ENCODE measurements at regions not wholly inside any gene's neighbourhood (a gene's known extent, or its start where the extent isn't known, plus 50 kb on each side); places are given as distances from the start of the nearest gene placed in this dataset.
A peak's percentile ranks its signal among the peaks of the same experiment; 100 is the strongest.
"Not testable (repeated sequence)": the region's sequence is repeated elsewhere in the genome, so short reads cannot be mapped to it uniquely, and the experiment has no call there.

DNA sequence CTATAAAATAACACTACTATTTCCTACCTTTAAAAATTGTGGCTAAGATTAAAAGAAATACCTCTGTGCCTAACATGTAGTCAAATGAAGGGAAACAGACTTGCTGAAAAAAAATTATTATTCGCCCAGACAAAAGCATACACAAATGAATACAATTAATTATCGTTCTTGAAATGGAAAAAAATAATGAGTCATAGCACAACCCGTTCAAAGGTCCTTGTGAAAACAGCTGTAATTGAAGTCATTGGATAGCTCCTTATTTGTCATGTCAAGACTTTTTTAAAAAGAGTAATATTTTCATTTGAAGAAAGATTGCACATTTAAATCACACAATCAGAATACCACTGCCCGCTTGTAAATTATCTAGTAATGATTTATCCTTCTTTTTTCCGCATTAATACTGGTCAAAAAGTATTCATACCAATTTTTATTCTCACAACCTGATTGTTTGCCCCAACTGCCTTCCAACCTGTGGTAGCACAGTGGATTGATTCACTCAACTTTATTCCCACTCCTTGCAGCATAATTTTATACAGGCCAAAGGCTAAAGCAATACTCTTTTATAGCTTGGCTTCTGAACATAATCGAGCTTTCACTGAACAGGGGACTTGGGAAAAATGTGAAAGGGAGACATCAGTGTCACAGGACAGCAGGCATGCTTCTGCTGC, 655.2 kb upstream of the MAP3K7 start:
- DNase-seq, result no peak

- DNase-seq, result no peak
Measured at GRCh38 chr6:91240878-91241603, 654.2 kb upstream of the MAP3K7 start.

GRCh38 chr6:91221072-91221720, 634.3 kb upstream of the MAP3K7 start:
- no peak for DNase-seq

DNA sequence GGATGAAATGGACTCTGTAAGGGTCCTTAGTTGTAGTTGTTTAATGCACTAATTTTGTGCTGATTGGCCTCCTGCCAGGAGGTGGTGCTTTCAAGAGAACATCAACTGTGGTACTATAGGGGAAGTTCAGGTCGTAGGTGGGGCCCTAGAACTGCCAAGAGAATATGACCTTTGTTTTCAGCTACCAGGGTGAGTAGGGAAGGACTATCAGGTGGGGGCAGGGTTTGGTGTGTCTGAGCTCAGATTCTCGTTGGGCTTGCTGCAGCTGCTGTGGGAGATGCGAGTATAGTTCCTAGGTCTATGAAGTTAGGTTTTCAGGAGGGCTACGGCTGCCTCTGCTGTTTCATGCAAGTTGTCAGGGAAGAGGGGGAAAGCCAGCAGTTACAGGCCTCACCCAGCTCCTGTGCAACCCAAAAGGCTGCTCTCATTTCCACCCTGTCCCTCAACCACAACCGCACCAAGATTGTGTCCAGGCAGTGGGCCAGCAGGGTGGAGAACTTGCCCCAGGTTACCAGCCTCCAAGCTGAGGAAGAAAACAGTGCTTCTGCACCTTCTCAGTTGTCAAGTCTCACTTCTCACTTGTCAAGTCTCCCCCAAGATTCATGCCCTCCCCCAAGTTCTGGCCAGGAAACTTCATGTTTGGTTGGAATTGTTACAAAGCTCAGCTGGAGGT, 626.5 kb upstream of the MAP3K7 start:
- no peak for DNase-seq

- no peak for DNase-seq
Measured at GRCh38 chr6:91198588-91199255, 611.9 kb upstream of the MAP3K7 start.

DNA sequence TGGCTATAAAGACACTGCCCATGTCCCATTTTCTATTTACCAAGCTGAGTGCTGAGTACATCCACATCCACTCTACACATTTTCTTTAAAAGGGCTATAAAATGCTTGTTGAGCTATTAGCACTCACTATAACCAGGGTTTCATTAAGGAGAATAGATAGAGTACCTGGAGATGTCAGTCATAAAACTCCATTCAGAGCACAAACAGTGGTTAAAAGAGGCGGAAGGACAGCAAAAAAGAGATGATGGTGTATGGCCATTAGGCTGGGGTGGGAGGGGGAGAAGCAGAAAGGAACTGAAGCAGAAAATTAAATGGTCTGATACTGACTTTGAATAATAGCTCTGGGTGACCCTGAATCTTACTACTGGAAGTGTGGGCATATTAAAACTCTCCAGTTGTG, 609.9 kb upstream of the MAP3K7 start:
- DNase-seq, result no peak

DNA sequence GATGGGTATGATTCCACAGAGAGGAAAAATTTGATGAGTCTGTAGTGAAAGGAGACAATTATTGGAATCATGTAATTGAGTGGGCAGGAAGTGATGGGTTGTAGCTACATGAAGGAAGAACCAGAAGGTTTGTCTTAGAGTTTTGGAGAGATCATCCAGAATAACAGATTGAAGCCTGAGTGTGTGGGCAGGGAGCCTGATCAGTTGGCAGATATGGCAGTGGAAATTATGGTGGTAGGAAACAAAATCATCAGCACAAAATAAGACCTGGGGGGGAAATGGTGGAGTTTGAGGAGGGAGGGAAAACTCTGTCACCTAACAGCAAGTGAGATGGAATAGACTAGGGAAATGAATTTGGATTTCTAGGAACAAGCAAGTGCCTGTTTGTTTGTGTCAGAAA, 606.6 kb upstream of the MAP3K7 start:
- DNase-seq, result no peak

- not testable (repeated sequence) for DNase-seq
Measured at GRCh38 chr6:91190041-91190440, 603.2 kb upstream of the MAP3K7 start.

DNA sequence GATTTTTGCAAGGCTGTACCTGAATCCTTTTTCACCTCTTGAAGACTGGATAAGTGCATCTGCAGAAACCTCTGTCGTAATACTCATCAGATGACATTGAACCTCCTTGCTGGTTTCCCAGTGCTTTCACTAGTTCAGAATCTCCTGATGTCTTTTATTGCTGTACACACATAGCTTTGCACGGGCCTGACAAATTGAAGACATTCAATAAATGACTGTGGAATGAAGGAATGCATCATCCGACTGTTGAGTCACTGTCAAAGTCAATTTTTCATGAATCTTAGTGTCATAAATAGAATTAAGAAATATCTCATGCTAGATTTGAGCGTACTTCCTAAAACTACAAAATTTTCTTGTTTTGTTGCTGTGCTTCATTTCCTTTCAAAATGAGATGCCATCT, 598.2 kb upstream of the MAP3K7 start:
- DNase-seq, result no peak

DNA sequence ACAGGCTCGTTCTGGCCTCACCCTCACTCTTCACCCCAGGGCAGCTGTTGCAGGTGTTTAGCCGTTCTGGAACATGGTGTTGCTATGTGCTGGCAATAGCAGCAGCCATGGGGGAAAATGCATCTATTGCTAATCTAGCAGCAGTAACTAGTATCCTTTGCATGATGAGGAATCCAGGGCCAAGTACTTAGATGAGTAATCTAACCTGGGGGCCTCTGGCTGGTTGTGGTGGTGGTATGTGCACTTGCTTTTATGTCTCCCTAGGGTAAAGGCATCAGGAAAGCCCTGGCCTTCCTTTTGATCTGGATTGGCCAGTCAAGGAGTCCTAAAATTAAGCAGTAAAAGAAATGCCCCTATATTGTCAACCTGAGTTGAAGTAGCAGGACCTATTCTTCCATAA, 594.5 kb upstream of the MAP3K7 start:
- peak; percentile 89 for DNase-seq

- DNase-seq, result no peak
Measured at GRCh38 chr6:91173651-91174050, 586.8 kb upstream of the MAP3K7 start.

GRCh38 chr6:91173186-91173585, 586.3 kb upstream of the MAP3K7 start:
- DNase-seq, result no peak

DNA sequence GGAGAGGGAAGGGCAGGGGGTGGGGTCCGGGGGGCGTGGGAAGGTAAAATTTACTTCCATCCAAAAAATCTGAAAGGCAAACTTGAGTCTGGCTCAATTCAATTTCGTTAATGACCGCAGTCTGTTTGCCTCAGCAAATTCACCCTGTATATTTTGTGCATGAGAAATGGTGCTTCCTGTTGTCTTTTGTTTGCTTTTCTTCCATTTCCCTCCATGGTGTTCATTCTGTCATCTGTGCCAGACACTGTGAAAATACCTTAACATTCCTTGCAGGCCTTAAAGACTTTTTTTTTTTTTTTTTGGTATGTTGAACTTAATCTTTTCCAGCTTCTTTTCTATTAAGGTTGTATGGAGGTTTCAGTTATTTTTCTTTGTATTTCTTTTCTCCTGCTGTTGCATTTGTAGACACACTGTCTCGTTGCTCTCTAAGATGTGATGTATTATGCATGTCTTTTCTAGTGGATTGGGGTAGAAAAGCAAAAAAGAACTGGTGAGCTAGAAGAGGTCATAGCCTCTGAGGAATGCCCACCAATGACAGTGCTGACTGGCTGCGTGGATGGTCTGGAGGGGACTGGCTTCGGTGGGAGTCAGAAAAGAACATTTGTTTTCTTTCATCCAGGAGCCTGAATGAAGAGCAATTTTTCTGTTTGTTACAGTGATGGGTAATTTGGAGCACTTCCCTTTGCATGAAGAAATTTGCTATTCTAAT, 585.0 kb upstream of the MAP3K7 start:
- DNase-seq, result no peak

GRCh38 chr6:91167846-91168245, 581.0 kb upstream of the MAP3K7 start:
- DNase-seq, result no peak

- DNase-seq, result no peak
Measured at GRCh38 chr6:91166271-91167046, 579.6 kb upstream of the MAP3K7 start.

DNA sequence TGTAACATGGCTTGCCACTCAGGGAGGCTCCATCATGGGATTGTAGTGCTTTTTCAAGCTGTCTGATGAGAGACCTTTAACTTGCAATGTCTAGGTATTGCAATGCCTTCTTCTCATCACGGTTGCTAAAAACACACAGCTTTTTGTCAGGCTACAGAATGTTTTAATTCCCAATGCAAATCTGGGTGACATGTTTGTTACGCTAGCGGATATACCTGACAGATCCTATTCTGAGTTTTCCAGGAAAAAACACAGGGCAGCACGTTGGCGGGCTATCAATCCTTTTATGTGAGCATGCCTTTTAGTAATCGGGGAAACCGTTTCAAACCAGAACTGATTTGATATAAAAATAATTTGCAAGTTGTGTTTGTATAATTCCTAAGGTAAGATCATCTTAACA, 577.2 kb upstream of the MAP3K7 start:
- DNase-seq, result no peak

GRCh38 chr6:91161246-91161645, 574.4 kb upstream of the MAP3K7 start:
- DNase-seq, result no peak

- DNase-seq, result no peak
Measured at GRCh38 chr6:91155129-91155785, 568.4 kb upstream of the MAP3K7 start.

- DNase-seq, result no peak
Measured at GRCh38 chr6:91152824-91153223, 566.0 kb upstream of the MAP3K7 start.

- DNase-seq, result no peak
Measured at GRCh38 chr6:91149956-91150705, 563.3 kb upstream of the MAP3K7 start.

Data from islet precursor cell (in vitro differentiated cells).